ENCODE measurements at regions not wholly inside any gene's neighbourhood (a gene's known extent, or its start where the extent isn't known, plus 50 kb on each side); places are given as distances from the start of the nearest gene placed in this dataset.

GRCh38 chr1:239742416-239743109 is 349.1 kb upstream of the FMN2 start:
- no peak for TF ChIP-seq CTCF (IDR thresholded peaks at IDR 0.05; ENCODE audit: low read depth, low read length)
- DNase-seq (ENCODE audit: extremely low read depth, low read depth), result no peak

GRCh38 chr1:239744851-239745250 is 346.8 kb upstream of the FMN2 start:
- DNase-seq (ENCODE audit: extremely low read depth, low read depth), result no peak
- no peak for TF ChIP-seq CTCF (IDR thresholded peaks at IDR 0.05; ENCODE audit: low read depth, low read length)

- TF ChIP-seq CTCF (IDR thresholded peaks at IDR 0.05; ENCODE audit: low read depth, low read length), result no peak
- DNase-seq (ENCODE audit: extremely low read depth, low read depth), result no peak
These were observed 336.4 kb upstream of the FMN2 start for GRCh38 chr1:239755107-239755912.

GRCh38 chr1:239757716-239758115 is 334.0 kb upstream of the FMN2 start:
- TF ChIP-seq CTCF (IDR thresholded peaks at IDR 0.05; ENCODE audit: low read depth, low read length), result no peak
- no peak for DNase-seq (ENCODE audit: extremely low read depth, low read depth)

GRCh38 chr1:239758756-239759155 is 332.9 kb upstream of the FMN2 start:
- no peak for DNase-seq (ENCODE audit: extremely low read depth, low read depth)
- no peak for TF ChIP-seq CTCF (IDR thresholded peaks at IDR 0.05; ENCODE audit: low read depth, low read length)

GRCh38 chr1:239761509-239761908 is 330.2 kb upstream of the FMN2 start:
- DNase-seq (ENCODE audit: extremely low read depth, low read depth), result no peak
- TF ChIP-seq CTCF (IDR thresholded peaks at IDR 0.05; ENCODE audit: low read depth, low read length), result no peak

- no peak for TF ChIP-seq CTCF (IDR thresholded peaks at IDR 0.05; ENCODE audit: low read depth, low read length)
- DNase-seq (ENCODE audit: extremely low read depth, low read depth), result no peak
These were observed 327.8 kb upstream of the FMN2 start for GRCh38 chr1:239763850-239764249.

Measured in AG09319 (cell line).